Activated CD4-positive, alpha-beta T cell treated with anti-CD3 and anti-CD28 coated beads, Interleukin-2, amount 10 ng/mL, durations not matched to agents 24 days and 14 days (primary cell): ENCODE measurements at regions not wholly inside any gene's neighbourhood (a gene's known extent, or its start where the extent isn't known, plus 50 kb on each side); places are given as distances from the start of the nearest gene placed in this dataset.

ENCODE experiments used
- DNase-seq: peaks from one replicate; pipeline ENCODE4 v3.0.0; 2022
- H3K27ac Mint-ChIP-seq: one replicate; pipeline ENCODE4 v1.8.0; 2022; ENCODE audit warnings: mild to moderate bottlenecking, mixed read lengths
- H3K27me3 Mint-ChIP-seq: one replicate; pipeline ENCODE4 v1.8.0; 2022; ENCODE audit warnings: mixed read lengths
- H3K36me3 Mint-ChIP-seq: one replicate; pipeline ENCODE4 v1.8.0; 2022; ENCODE audit warnings: low read depth, mild to moderate bottlenecking, mixed read lengths
- H3K4me1 Mint-ChIP-seq: one replicate; pipeline ENCODE4 v1.8.0; 2021; ENCODE audit warnings: mixed read lengths
- H3K4me3 Mint-ChIP-seq: one replicate; pipeline ENCODE4 v1.8.0; 2022; ENCODE audit warnings: mild to moderate bottlenecking, moderate library complexity, mixed read lengths
- H3K9me3 Mint-ChIP-seq: one replicate; pipeline ENCODE4 v1.8.0; 2021; ENCODE audit warnings: mixed read lengths
- intact Hi-C: fragments of 100-400 bp; cut with micrococcal nuclease; formaldehyde crosslinking; loops from one replicate; pipeline ENCODE4 v1.15.1; 2023

- no peaks in the 10 kb centered on the region for H3K27me3 Mint-ChIP-seq
- no peak for DNase-seq
- no peaks in the 10 kb centered on the region for H3K9me3 Mint-ChIP-seq
- intact Hi-C loops = no loop called here
- H3K4me1 Mint-ChIP-seq = no peaks in the 10 kb centered on the region
- no peak overlapping the region for H3K27ac Mint-ChIP-seq
- H3K4me3 Mint-ChIP-seq = no peak overlapping the region
- H3K36me3 Mint-ChIP-seq = no peaks in the 10 kb centered on the region
Observed at GRCh38 chr13:106858903-106859532, 291.1 kb upstream of the ARGLU1 start.

GRCh38 chr13:106852436-106852835 lies 284.5 kb upstream of the ARGLU1 start:
- H3K4me1 Mint-ChIP-seq = no peaks in the 10 kb centered on the region
- H3K27ac Mint-ChIP-seq = no peak overlapping the region
- no peaks in the 10 kb centered on the region for H3K27me3 Mint-ChIP-seq
- H3K36me3 Mint-ChIP-seq = no peaks in the 10 kb centered on the region
- DNase-seq = no peak
- H3K4me3 Mint-ChIP-seq = no peak overlapping the region
- no peaks in the 10 kb centered on the region for H3K9me3 Mint-ChIP-seq
- intact Hi-C loops = no loop called here

- H3K27me3 Mint-ChIP-seq = no peaks in the 10 kb centered on the region
- H3K4me1 Mint-ChIP-seq = no peaks in the 10 kb centered on the region
- no peak for DNase-seq
- H3K4me3 Mint-ChIP-seq = no peak overlapping the region
- intact Hi-C loops = no loop called here
- no peak overlapping the region for H3K27ac Mint-ChIP-seq
- H3K36me3 Mint-ChIP-seq = no peaks in the 10 kb centered on the region
- no peaks in the 10 kb centered on the region for H3K9me3 Mint-ChIP-seq
Observed at GRCh38 chr13:106850973-106851650, 283.2 kb upstream of the ARGLU1 start.

- H3K27ac Mint-ChIP-seq = no peak overlapping the region
- H3K4me1 Mint-ChIP-seq = no peaks in the 10 kb centered on the region
Observed at GRCh38 chr13:106846571-106847448, 278.9 kb upstream of the ARGLU1 start.

GRCh38 chr13:106836186-106836802 lies 268.4 kb upstream of the ARGLU1 start:
- no peaks in the 10 kb centered on the region for H3K4me1 Mint-ChIP-seq
- no peak overlapping the region for H3K27ac Mint-ChIP-seq
- no peaks in the 10 kb centered on the region for H3K27me3 Mint-ChIP-seq
- H3K9me3 Mint-ChIP-seq = no peaks in the 10 kb centered on the region
- intact Hi-C loops = no loop called here
- no peak for DNase-seq
- H3K36me3 Mint-ChIP-seq = no peaks in the 10 kb centered on the region
- H3K4me3 Mint-ChIP-seq = no peak overlapping the region

More at GRCh38 chr13:106846571-106847448, 278.9 kb upstream of the ARGLU1 start:
- intact Hi-C loops = no loop called here
- no peak for DNase-seq
- H3K9me3 Mint-ChIP-seq = no peaks in the 10 kb centered on the region
- no peaks in the 10 kb centered on the region for H3K36me3 Mint-ChIP-seq
- H3K27me3 Mint-ChIP-seq = no peaks in the 10 kb centered on the region
- H3K4me3 Mint-ChIP-seq = no peak overlapping the region

- H3K9me3 Mint-ChIP-seq = no peaks in the 10 kb centered on the region
- no peak overlapping the region for H3K4me3 Mint-ChIP-seq
- intact Hi-C loops = no loop called here
- H3K4me1 Mint-ChIP-seq = no peaks in the 10 kb centered on the region
- DNase-seq = no peak
- no peak overlapping the region for H3K27ac Mint-ChIP-seq
- no peaks in the 10 kb centered on the region for H3K36me3 Mint-ChIP-seq
- no peaks in the 10 kb centered on the region for H3K27me3 Mint-ChIP-seq
Observed at GRCh38 chr13:106835477-106835876, 267.5 kb upstream of the ARGLU1 start.

GRCh38 chr13:106821979-106822378 lies 254.0 kb upstream of the ARGLU1 start:
- Mint-ChIP-seq H3K27me3 (no peaks in the 10 kb centered on the region), H3K9me3 (no peaks in the 10 kb centered on the region), H3K4me3 (no peak overlapping the region), H3K27ac (no peak overlapping the region), H3K36me3 (no peaks in the 10 kb centered on the region), H3K4me1 (no peaks in the 10 kb centered on the region)
- intact Hi-C loops = no loop called here
- DNase-seq = no peak

GRCh38 chr13:106819413-106820180 lies 251.7 kb upstream of the ARGLU1 start:
- H3K36me3 Mint-ChIP-seq = no peaks in the 10 kb centered on the region
- no peaks in the 10 kb centered on the region for H3K27me3 Mint-ChIP-seq
- intact Hi-C loops = no loop called here
- no peaks in the 10 kb centered on the region for H3K9me3 Mint-ChIP-seq
- H3K27ac Mint-ChIP-seq = no peak overlapping the region
- no peaks in the 10 kb centered on the region for H3K4me1 Mint-ChIP-seq
- H3K4me3 Mint-ChIP-seq = no peak overlapping the region
- no peak for DNase-seq

GRCh38 chr13:106818971-106819370 lies 251.0 kb upstream of the ARGLU1 start:
- H3K4me1 Mint-ChIP-seq = no peaks in the 10 kb centered on the region
- no peaks in the 10 kb centered on the region for H3K36me3 Mint-ChIP-seq
- no peaks in the 10 kb centered on the region for H3K9me3 Mint-ChIP-seq
- H3K27me3 Mint-ChIP-seq = no peaks in the 10 kb centered on the region
- no peak overlapping the region for H3K4me3 Mint-ChIP-seq
- DNase-seq = no peak
- H3K27ac Mint-ChIP-seq = no peak overlapping the region
- intact Hi-C loops = no loop called here

GRCh38 chr13:106815545-106815944 lies 247.6 kb upstream of the ARGLU1 start:
- DNase-seq = no peak
- intact Hi-C loops = no loop called here
- H3K4me3 Mint-ChIP-seq = no peak overlapping the region
- no peaks in the 10 kb centered on the region for H3K9me3 Mint-ChIP-seq
- no peaks in the 10 kb centered on the region for H3K36me3 Mint-ChIP-seq
- H3K27ac Mint-ChIP-seq = no peak overlapping the region
- no peaks in the 10 kb centered on the region for H3K4me1 Mint-ChIP-seq
- H3K27me3 Mint-ChIP-seq = no peaks in the 10 kb centered on the region

GRCh38 chr13:106814463-106814862 lies 246.5 kb upstream of the ARGLU1 start:
- H3K4me3 Mint-ChIP-seq = no peak overlapping the region
- intact Hi-C loops = no loop called here
- H3K27ac Mint-ChIP-seq = no peak overlapping the region
- H3K27me3 Mint-ChIP-seq = no peaks in the 10 kb centered on the region
- no peaks in the 10 kb centered on the region for H3K4me1 Mint-ChIP-seq
- no peak for DNase-seq
- H3K9me3 Mint-ChIP-seq = no peaks in the 10 kb centered on the region
- H3K36me3 Mint-ChIP-seq = no peaks in the 10 kb centered on the region

- H3K4me1 Mint-ChIP-seq = no peaks in the 10 kb centered on the region
- H3K27me3 Mint-ChIP-seq = no peaks in the 10 kb centered on the region
- no peaks in the 10 kb centered on the region for H3K36me3 Mint-ChIP-seq
Observed at GRCh38 chr13:106810069-106810468, 242.1 kb upstream of the ARGLU1 start.

GRCh38 chr13:106804991-106805390 lies 237.1 kb upstream of the ARGLU1 start:
- H3K9me3 Mint-ChIP-seq = no peaks in the 10 kb centered on the region
- no peaks in the 10 kb centered on the region for H3K36me3 Mint-ChIP-seq
- no peak overlapping the region for H3K27ac Mint-ChIP-seq
- no peaks in the 10 kb centered on the region for H3K4me1 Mint-ChIP-seq
- no peak for DNase-seq
- no peak overlapping the region for H3K4me3 Mint-ChIP-seq
- intact Hi-C loops = no loop called here
- no peaks in the 10 kb centered on the region for H3K27me3 Mint-ChIP-seq

More at GRCh38 chr13:106810069-106810468, 242.1 kb upstream of the ARGLU1 start:
- Mint-ChIP-seq H3K4me3 (no peak overlapping the region), H3K27ac (no peak overlapping the region), H3K9me3 (no peaks in the 10 kb centered on the region)
- DNase-seq = no peak
- intact Hi-C loops = no loop called here
